Liver (tissue), 8 donors: ENCODE measurements at regions not wholly inside any gene's neighbourhood (a gene's known extent, or its start where the extent isn't known, plus 50 kb on each side); places are given as distances from the start of the nearest gene placed in this dataset.

Source experiments
- DNase-seq: peaks from one replicate; pipeline ENCODE4 v3.0.0-alpha.2; 2017; ENCODE audit warnings: low spot score
- H3K27ac ChIP-seq, 2 donors: one replicate each; pipeline ENCODE4 v1.7.0; 2013; ENCODE audit warnings: inconsistent platforms in 2 of 2, low read length in 2 of 2, control low read depth in 1 of 2, low read depth in 1 of 2, mild to moderate bottlenecking in 1 of 2
- H3K27me3 ChIP-seq, 4 donors: one replicate each; pipeline versions ENCODE4 v1.6.1 to v1.7.0; 2013; ENCODE audit warnings: low read length in 3 of 4, inconsistent platforms in 1 of 4, mild to moderate bottlenecking in 1 of 4, moderate library complexity in 1 of 4; ENCODE audit not compliant: control insufficient read depth in 4 of 4, insufficient read depth in 4 of 4
- H3K36me3 ChIP-seq, 4 donors: one replicate each; pipeline versions ENCODE4 v1.6.1 to v1.7.0; 2013; ENCODE audit warnings: low read length in 3 of 4, mild to moderate bottlenecking in 3 of 4, low read depth in 1 of 4, moderate library complexity in 1 of 4; ENCODE audit not compliant: control insufficient read depth in 4 of 4, insufficient read depth in 3 of 4
- H3K4me1 ChIP-seq, 4 donors: one replicate each; pipeline versions ENCODE4 v1.6.1 to v1.7.0; 2013; ENCODE audit warnings: low read length in 3 of 4, mild to moderate bottlenecking in 3 of 4, moderate library complexity in 1 of 4; ENCODE audit not compliant: control insufficient read depth in 4 of 4, insufficient read depth in 4 of 4
- H3K4me3 ChIP-seq, 3 donors: one replicate each; pipeline versions ENCODE4 v1.6.1 to v1.7.0; 2013; ENCODE audit warnings: low read length in 3 of 3, control low read depth in 1 of 3, low read depth in 1 of 3, mild to moderate bottlenecking in 1 of 3
- H3K9ac ChIP-seq, 2 donors: one replicate each; pipeline ENCODE4 v1.7.0; 2013; ENCODE audit warnings: low read length in 2 of 2, mild to moderate bottlenecking in 2 of 2, moderate library complexity in 2 of 2, control low read depth in 1 of 2, low read depth in 1 of 2
- H3K9me3 ChIP-seq, 4 donors: one replicate each; pipeline versions ENCODE4 v1.6.1 to v1.7.0; 2013; ENCODE audit warnings: low read length in 3 of 4; ENCODE audit not compliant: control insufficient read depth in 4 of 4
- ATF3 ChIP-seq: IDR thresholded peaks from 2 replicates; pipeline ENCODE4 v1.6.1; 2016; ENCODE audit warnings: antibody characterized with exemption
- CTCF ChIP-seq: fragments of 150-350 bp; IDR thresholded peaks from 2 replicates; pipeline ENCODE4 v1.5.1; 2017; ENCODE audit warnings: improper control_type of control experiment, low read depth, low read length; ENCODE audit not compliant: missing input control
- EGR1 ChIP-seq, 2 donors: IDR thresholded peaks; 2 replicates each; pipeline ENCODE4 v1.6.1; 2016 to 2018; ENCODE audit warnings: antibody characterized with exemption in 2 of 2, low read depth in 2 of 2
- FOXA1 ChIP-seq: IDR thresholded peaks from 2 replicates; pipeline ENCODE4 v1.6.1; 2016; ENCODE audit warnings: antibody characterized with exemption
- FOXA2 ChIP-seq: IDR thresholded peaks from 2 replicates; pipeline ENCODE4 v1.6.1; 2016; ENCODE audit warnings: antibody characterized with exemption
- GABPA ChIP-seq, 2 donors: IDR thresholded peaks in 1 of 2; conservative IDR thresholded peaks in 1 of 2; 2 replicates each; pipeline ENCODE4 v1.6.1; 2016; ENCODE audit warnings: antibody characterized with exemption in 2 of 2, mild to moderate bottlenecking in 1 of 2, moderate library complexity in 1 of 2
- JUND ChIP-seq, 2 donors: IDR thresholded peaks; 2 replicates each; pipeline ENCODE4 v1.6.1; 2016; ENCODE audit warnings: antibody characterized with exemption in 2 of 2
- MAX ChIP-seq: IDR thresholded peaks from 2 replicates; pipeline ENCODE4 v1.6.1; 2016; ENCODE audit warnings: antibody characterized with exemption
- NR2F2 ChIP-seq: IDR thresholded peaks from 2 replicates; pipeline ENCODE4 v1.6.1; 2016; ENCODE audit warnings: antibody characterized with exemption
- RAD21 ChIP-seq, 2 donors: IDR thresholded peaks; 2 replicates each; pipeline ENCODE4 v1.6.1; 2016; ENCODE audit warnings: antibody characterized with exemption in 2 of 2, mild to moderate bottlenecking in 2 of 2
- REST ChIP-seq: IDR thresholded peaks from 2 replicates; pipeline ENCODE4 v1.6.1; 2016; ENCODE audit warnings: antibody characterized with exemption, mild to moderate bottlenecking
- RXRA ChIP-seq, 2 donors: IDR thresholded peaks; 2 replicates each; pipeline ENCODE4 v1.6.1; 2017 to 2018; ENCODE audit warnings: antibody characterized with exemption in 2 of 2, mild to moderate bottlenecking in 1 of 2
- SP1 ChIP-seq: IDR thresholded peaks from 2 replicates; pipeline ENCODE4 v1.6.1; 2018; ENCODE audit warnings: antibody characterized with exemption, mild to moderate bottlenecking
- TAF1 ChIP-seq: conservative IDR thresholded peaks from 2 replicates; pipeline ENCODE4 v1.6.1; 2016; ENCODE audit warnings: antibody characterized with exemption, mild to moderate bottlenecking
- YY1 ChIP-seq: IDR thresholded peaks from 2 replicates; pipeline ENCODE4 v1.6.1; 2016; ENCODE audit warnings: antibody characterized with exemption, mild to moderate bottlenecking
- WGBS: extraction: QIAGEN DNeasy Blood & Tissue Kit; methylation state at CpG from one replicate; pipeline ENCODE4 v1.1.7; 2013; 5-methylcytosine and 5-hydroxymethylcytosine counted together
- donor health status: healthy.
- donor health status: healthy.
- donor health status: healthy.
- donor health status: healthy.
- donor health status: healthy.

- TF ChIP-seq REST = peak; percentile 53
- no peak for TF ChIP-seq FOXA1
- peak; percentile 62 for TF ChIP-seq FOXA2
- TF ChIP-seq SP1 = peak; percentile 83
- TF ChIP-seq NR2F2 = no peak
These were observed 316.0 kb downstream of the FOXO1 start (continued) for GRCh38 chr13:40350283-40350992.

- TF ChIP-seq JUND (IDR thresholded peaks at IDR 0.05) (no peak), YY1 (no peak), RXRA (IDR thresholded peaks at IDR 0.05) (no peak), ATF3 (no peak), GABPA (IDR thresholded peaks at IDR 0.05 in 1 of 2, conservative IDR thresholded peaks at IDR 0.05 in 1 of 2) (no peak)
- H3K9me3 ChIP-seq = no peaks in the 10 kb centered on the region
- no peak overlapping the region for H3K4me3 ChIP-seq
- H3K9ac ChIP-seq = no peak overlapping the region
- DNase-seq = no peak
- H3K27me3 ChIP-seq = no peaks in the 10 kb centered on the region
- no peaks in the 10 kb centered on the region for H3K36me3 ChIP-seq
- H3K27ac ChIP-seq = peak overlapping the region; percentile 25 to 55
- 64% methylated on average over 9 of the region's 9 CpGs for WGBS
- H3K4me1 ChIP-seq = peaks cover 6 to 46% (median 34%) of the 10 kb centered on the region in 4 donors
These were observed 314.7 kb downstream of the FOXO1 start for GRCh38 chr13:40351537-40352379.

- DNase-seq = no peak
- Histone ChIP-seq H3K4me3 (no peak overlapping the region), H3K27ac (peak overlapping the region; percentile 25 to 55), H3K9me3 (no peaks in the 10 kb centered on the region), H3K9ac (no peak overlapping the region), H3K27me3 (no peaks in the 10 kb centered on the region), H3K4me1 (peaks cover 6 to 44% (median 29%) of the 10 kb centered on the region in 4 donors), H3K36me3 (no peaks in the 10 kb centered on the region)
- WGBS = 61% methylated on average over 9 of the region's 9 CpGs
- TF ChIP-seq RXRA (IDR thresholded peaks at IDR 0.05) (peak; percentile 44 to 85), FOXA2 (no peak), NR2F2 (peak; percentile 19), FOXA1 (no peak), JUND (IDR thresholded peaks at IDR 0.05) (no peak), TAF1 (peak; percentile 37), RAD21 (IDR thresholded peaks at IDR 0.05) (peak; percentile 8 to 61), MAX (no peak), YY1 (no peak), ATF3 (no peak), EGR1 (IDR thresholded peaks at IDR 0.05; ENCODE audit: low read depth in 2 of 2) (no peak), CTCF (no peak), REST (no peak)
These were observed 314.1 kb downstream of the FOXO1 start for GRCh38 chr13:40352380-40352778.
